DMS153 (cell line): ENCODE measurements at regions not wholly inside any gene's neighbourhood (a gene's known extent, or its start where the extent isn't known, plus 50 kb on each side); places are given as distances from the start of the nearest gene placed in this dataset.

Experiments used
- DNase-seq: peaks from one replicate; lab custom pipeline; 2025; lab: John Stamatoyannopoulos, UW

DNA sequence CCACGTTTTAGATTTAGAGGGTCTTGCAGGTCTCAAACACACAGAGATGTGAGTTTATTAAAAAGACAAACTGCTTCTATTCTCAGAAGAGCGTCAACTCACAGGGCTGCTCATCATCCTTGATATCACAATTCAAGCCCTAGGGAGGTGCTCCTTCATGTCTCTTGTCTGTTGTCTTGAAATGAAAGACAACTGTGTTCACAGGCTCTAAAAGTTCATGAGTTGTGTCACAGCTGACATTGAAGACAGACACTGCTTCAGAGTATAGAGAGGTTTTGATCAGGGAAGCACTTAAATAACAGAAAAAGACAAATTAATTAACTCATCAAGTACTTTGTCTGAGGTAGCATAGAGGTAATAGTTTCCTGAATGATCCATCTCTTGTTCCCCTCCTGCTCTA lies 1917.6 kb upstream of the WWC1 start:
- DNase-seq, result no peak

DNA sequence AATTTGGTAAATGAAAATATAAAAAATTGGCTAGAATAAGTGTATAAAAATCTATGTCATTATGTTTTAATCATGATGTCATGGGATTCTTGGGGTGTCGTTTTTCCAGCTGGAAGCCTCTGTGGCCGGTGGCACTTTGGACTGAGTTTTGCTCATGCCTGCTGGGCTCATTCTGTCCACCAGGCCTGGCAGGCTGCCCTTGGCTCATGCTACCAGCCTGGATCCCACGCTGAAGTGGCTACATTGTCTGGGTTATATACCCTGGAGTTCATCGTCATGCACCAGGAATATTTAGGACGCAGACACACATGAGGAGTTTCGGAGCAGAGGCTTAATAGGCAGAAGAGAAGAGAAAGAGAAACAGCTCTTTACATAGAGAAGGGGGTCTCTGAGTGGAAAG lies 1913.7 kb upstream of the WWC1 start:
- DNase-seq, result no peak

DNA sequence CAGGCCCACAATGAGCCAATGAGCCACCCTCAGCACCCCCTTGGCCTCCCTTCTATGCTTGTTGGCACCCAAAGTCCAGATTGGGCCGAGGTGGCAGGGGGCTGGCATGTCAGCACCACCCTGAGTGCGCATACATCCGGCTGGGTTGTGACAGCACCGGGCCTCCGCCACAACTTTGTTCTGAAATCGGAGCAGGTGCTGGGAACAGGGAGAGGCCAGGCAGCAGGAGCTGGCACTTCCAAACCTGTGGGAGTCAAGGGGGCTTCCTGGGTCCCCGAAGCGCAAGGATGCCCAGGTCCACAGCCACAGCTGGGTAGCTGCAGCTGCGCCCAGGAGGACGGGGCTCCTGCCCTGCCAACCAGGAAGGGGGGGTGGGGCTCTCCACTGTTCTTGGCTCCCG lies 1911.9 kb upstream of the WWC1 start:
- DNase-seq, result no peak

DNA sequence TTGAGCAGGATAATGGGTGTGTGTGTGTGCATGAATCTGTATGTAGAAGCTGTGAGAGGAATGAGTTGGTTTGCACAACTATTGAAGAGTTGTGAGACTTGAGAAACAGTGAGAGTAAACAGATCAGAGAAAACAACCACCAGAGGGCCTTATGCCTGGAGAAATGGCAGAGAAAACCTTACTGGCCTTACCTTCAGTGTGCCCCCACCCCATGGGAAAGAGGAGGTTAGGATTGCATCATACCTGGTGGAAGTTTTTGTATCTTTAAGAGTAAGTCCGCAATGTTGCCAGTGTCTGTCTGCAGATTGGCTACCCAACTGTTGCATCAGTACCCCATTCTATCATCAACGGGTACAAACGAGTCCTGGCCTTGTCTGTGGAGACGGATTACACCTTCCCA lies 1909.4 kb upstream of the WWC1 start:
- no peak for DNase-seq

DNA sequence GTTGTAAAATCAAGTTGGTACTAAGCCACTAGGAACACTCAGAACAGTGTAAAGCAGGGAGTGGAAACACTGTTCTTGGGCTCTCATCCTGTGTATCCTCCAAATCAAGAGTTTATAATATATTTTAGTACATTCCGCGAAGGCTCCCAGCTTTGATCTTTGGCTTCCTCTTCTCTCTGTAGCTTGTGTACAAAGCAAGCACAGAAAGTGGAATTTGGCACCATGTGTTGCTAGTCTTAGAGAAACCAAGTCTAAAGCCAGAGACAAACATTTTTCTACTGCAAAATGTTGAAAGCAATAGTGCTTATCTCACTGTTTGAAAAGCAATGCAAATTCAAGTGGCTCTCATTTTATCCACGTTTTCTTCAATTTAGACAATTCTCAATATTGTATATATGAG lies 1893.3 kb upstream of the WWC1 start:
- DNase-seq, result no peak

DNA sequence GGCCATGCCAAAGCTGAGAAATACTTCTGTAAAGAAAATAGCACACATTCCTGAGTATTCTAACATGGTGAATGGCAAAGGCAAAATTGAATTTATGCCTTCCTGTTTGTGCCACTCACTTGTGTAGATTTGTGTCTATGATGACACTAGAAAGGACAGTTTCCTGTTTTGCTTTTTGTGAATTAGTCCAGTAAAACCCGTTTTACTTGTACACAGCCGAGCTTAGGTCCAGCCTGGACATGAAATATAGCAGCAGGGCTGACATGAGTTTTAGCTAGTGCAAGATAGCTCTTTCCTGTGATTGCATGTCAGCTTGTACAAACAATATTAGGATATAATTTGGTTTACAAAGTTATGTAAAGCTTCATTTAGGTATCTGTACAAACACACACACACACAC lies 1891.7 kb upstream of the WWC1 start:
- DNase-seq, result peak; percentile 68

DNA sequence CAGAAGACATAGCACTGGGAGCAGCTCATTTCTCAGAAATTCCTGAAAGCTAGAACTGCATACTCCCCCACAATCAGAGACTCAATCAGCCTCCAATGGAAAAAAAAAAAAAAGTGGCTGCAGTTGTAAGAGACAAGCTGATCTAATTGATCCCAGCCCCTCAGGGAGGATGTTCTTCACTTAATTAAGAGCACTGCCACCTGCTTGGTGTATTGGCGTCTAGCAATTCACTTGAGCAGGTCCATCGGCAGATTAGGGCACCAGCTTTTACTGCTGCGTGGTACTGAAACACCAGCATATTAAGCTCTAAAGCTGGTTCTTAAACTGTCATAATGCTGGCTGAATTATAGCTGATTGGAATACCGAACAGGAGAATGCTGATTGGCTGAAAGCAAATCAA lies 1890.1 kb upstream of the WWC1 start:
- no peak for DNase-seq

DNA sequence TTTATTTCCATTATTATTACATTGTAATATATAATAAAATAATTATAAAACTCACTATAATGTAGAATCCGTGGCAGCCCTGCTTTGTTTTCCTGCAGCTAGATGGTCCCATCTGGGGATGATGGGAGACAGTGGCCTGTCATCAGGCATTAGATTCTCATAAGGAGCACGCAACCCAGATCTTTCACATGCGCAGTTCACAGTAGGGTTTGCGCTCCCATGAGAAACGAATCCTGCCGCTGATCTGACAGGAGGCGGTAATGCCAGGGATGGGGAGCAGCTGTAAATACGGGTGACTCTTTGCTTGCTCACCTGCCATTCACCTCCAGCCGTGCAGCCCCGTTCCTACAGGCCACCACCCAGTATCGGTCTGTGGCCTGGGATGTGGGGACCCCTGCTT lies 1879.3 kb upstream of the WWC1 start:
- DNase-seq, result no peak

DNA sequence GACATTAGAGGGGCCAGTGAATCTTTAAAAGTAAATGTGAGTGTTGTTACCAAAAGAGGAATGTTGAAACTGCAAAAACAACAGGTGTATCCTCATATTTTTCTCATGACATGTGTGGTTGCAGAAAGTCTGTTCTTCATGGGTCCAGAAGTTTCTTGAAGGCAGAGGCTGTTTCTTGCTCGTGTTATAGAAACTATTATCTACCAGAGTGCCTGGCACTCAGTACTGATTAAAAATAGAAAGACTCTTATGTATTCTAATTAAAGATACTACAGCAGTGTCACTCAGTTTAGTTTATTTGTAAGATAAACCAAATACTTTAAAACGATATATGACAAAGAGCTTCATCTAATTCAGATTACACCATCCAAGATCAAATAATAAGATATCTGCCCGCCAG lies 1864.2 kb upstream of the WWC1 start:
- no peak for DNase-seq

DNA sequence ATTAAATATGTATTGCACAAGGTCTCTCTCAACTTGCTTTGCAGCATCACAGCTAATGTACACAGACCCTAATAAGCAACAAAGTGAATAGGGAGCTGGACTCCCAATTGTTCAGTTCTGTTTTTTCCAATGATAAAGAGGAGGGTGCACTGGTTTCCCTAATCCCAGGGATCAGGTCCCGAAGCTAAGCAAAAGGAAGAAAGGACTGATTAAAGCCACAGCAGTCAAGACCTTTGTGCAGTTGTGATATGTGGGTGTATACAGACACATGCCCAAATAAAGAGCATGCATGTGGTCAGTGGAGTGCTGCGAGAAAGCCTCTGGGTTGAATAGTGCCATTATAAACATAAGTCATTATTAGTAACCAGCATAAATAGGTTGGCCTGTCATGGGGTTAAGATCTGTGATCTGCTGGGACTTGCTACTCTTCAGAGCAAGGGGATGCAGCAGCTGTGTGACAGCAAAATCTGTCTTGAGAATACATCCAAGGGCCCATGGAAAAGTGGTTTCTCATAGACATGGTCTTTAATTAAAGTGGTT lies 1863.1 kb upstream of the WWC1 start:
- DNase-seq, result no peak

DNA sequence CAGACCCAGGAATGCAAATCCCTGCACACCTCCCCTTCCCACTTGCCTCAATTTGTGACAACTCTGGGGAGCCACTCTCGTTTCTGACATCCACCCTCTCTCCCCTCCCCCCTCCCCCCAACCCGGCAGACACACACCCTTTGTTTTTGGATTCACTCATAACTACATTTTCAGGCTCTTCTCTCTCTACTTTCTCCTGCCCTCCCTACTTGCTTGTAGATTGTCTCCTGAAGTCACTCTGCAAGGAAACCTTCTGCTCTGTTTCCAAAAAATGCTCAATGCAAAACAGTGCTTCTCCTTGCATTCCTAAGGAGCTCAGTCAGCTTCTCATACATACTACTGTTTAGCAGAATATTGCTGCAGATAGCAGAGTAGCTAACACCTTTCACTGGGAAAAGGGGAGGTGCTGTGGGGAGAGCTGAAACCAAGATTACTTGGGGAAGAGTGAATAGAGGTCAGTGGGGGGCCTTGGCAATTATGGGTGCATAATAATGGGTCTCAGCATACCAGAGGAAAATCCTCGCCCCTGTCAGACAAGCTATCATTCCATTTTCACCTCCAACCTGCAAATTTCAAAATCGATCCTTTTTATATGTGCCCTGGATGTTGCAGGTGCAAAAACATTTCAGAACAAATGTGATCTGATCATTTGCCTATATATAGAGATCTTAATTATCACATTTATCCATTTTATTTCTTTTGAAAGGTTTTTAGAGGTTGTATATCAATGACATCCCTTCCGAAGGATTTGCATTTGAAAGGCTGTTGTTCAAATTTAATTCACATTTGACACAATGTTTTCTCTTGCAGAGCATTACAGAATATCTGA lies 1860.7 kb upstream of the WWC1 start:
- no peak for DNase-seq

DNA sequence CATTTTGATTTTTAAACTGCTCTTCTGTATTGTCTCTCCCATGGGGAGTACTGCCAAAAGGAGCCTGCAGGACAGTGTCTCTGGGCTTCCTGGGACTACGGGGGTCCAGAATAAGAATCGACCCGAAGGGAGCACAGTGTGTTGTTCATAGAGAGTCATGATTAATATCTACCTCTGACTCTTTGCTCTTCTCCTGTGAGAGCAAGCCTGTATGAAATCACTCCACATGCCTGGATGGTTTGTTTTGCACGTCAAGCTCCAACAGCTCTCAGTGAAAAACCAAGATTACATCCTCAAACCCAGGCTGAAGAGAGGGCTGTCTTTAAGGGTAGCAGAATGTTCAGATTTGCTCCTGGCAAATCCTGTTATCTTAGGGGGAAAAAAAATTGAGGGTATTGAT lies 1860.0 kb upstream of the WWC1 start:
- no peak for DNase-seq

DNA sequence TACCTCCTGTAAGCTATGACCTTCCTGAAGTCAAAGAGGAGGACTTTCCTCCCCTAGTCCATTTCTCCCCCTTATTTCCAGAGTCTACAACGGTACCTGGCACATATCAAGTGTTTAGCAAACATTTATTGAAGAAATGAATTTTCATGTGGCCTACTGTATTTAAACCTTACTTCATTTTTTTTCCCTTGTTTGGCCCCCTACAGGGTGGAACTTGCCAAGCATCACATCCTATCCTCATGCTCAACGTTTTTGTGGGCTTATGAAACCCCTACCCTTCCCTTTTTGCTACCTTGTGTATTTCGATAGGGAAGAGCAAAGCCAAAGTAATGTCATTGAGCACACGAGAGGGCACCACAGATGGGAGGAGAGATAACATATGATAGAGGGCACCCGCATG lies 1857.8 kb upstream of the WWC1 start:
- DNase-seq, result no peak

DNA sequence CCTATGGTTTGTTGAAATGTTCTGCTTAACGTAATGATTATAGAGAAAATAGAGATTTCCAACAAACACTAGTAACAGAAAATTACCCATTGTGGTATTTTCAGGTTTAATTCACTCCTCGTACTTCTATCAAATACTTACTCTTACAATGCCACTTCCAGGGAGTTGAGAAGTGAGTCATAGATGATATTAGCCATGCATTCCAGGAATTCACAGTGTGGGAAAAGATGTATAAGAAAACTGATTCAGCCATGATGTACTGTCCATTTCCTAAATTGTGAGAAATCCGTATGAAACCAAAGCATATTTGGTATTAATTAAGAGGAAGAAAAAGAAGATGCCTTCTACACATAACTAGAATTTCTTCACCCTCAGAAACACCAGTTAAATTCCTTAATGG lies 1854.6 kb upstream of the WWC1 start:
- no peak for DNase-seq

DNA sequence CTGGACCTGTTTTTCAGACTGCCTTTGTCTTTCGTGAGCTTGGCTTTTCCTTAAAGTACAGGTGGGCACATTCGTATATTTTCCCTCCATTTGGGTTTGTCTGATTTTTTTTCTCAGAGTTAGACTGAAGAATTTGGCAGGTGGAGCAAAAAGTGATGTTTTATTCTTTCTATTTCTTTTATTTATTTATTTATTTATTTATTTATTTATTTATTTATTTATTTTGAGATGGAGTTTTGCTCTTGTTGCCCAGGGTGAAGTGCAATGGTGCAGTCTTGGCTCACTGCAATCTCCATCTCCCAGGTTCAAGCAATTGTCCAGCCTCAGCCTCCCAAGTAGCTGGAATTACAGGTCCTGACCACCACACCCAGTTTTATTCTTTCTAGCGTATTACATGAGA lies 1805.1 kb upstream of the WWC1 start:
- no peak for DNase-seq

DNA sequence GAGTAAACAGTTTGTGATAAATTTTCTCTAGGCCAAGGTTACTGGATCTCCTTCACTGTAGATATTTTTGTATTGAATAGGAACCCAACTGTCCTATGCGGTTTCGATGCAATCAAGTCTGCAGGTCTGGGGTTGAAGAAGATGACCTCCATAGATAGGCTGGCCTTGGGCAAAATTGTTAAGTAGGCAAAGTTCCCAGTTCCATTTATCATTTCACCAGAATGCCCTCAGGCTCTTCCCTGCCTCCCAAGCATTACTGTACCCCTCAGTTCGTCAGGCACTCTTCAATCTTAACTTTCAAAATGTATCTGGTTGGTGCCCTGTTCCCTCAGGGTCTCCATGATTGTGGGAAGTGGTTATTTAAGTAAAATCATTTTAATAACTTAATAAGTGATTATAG lies 1802.9 kb upstream of the WWC1 start:
- no peak for DNase-seq

DNA sequence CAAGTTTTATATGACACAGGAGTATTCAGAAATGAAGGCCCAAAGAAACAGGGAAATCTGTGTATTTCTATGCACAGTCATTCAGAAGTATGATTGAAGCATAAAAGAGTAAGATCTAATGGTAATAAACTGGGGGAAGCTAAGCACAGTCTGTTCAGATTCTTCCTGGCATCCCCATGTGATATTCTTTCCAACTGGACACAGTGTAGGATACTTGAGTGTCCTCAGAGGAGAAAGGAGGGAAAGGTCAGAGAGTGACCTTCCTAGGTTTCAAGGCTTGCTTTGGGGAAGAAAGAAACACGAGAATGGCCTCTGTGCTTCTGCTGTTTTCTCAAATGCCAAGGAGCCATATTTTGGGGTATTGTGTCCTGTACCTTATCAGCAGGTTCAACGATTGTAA lies 1798.4 kb upstream of the WWC1 start:
- DNase-seq, result no peak

DNA sequence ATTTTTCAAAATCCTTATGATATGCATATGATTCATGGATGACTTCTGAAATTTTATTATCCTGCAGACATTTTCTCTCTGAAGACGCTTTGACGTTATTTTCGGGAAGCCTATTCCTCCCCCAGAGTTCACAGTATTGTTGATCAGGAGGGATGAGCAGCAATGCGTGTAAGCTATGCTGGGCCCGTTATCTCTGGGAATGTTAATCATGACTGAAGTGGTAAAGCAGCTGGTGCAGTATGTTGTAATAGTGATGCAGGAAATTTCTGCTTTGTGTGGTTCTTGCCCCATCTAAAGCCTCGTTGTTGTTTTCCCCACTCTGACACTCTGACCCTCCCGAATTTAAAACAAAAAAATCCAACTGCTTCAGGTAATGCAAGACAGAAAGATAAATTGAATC lies 1797.8 kb upstream of the WWC1 start:
- no peak for DNase-seq

DNA sequence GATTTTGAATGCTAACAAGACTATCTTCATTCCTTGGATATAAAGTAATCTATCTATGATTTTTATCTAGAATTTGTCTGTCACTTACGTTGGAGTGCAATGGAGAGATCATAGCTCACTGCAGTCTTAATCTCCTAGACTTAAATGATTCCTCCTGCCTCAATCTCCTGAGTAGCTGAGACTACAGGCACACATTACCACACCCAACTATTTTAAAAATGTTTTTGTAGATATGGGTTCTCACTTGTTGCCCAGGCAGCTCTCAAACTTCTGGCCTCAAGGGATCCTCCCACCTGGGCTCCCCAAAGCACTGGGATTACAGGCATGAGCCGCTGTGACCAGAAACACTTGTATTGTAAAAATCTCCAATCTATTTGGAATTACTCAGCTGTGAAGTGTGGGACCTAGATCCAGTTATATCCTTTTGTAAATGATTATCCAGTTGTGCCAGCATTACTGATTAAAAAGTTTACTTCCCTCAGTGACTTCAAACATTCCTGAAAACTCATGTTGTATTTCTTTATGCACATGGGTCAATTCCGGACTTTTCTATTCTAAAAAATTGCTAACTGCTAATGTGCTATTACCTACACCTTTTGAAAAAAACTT lies 1793.8 kb upstream of the WWC1 start:
- DNase-seq, result no peak

DNA sequence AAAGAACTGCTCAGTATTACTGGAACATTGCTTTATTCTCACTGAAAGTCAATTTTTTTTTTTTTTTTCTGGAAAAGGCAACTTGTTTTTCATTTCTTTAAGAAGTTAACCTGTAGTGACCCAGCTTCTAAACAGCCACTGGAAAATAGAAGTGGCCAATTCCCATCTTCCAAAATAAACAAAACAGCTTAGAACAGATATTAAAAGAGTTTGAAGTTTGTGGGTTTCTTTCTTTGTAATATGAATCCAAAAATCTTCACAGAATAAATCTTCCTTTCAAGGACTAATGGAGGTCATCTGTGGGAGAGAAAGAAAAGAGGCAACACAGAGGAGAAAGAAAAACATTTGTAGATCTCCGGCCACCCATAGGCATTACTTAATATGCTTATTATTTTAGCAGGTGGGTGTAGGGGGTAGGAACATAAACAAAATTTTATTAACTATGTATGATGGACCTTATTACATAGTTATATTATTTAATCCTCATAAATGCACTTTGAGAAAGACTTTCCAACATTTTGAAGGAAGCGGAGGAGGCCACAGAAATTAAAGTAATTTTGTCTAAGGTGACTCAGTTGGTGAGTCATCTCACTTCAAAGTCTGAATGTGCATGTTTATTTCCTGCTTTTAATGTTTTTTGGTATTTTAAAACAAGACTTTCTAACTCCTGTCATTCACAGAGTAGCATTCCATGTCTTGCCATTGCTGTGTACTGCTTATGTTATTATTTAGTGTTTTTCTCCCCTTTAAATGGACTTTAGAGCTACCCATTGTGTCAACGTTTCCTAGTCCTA lies 1791.8 kb upstream of the WWC1 start:
- DNase-seq, result no peak

DNA sequence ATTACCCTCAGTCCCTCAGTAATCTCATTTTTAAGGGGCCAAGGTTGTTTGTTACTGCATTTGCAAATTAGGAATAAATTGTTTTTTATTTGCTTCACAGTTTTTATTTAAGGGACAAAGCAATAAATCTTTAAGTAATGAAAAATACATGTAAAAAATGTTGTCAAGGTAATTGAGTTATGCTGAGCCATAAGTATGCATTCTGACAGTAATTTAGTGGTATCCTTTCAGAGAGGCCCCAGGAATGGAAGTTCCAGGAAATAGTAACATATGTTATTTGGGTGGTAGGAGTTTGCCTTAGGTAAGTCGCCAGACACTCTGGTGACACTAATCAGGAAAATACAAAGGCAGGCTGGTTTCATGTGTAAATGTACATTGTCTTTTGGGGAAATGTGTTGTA lies 1787.9 kb upstream of the WWC1 start:
- DNase-seq, result no peak

DNA sequence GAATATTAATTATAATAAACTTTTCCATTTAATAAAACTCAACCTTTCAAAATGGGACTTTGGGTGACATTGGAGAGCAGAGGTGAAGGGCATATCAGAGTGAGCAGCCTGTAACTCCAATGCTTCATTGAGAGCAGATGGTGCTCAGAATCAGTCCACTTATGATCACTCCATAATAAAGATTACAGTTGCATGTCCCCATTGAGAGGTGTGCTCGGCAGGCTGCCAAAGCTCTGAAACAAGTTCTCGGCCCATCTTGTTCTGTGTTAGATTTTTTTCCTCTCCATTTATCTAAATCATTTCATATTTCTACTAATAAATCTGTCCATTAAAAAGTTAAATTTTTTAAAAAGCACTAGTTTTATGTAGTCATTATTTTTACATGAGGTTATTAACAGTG lies 1786.4 kb upstream of the WWC1 start:
- DNase-seq, result peak; percentile 63

DNA sequence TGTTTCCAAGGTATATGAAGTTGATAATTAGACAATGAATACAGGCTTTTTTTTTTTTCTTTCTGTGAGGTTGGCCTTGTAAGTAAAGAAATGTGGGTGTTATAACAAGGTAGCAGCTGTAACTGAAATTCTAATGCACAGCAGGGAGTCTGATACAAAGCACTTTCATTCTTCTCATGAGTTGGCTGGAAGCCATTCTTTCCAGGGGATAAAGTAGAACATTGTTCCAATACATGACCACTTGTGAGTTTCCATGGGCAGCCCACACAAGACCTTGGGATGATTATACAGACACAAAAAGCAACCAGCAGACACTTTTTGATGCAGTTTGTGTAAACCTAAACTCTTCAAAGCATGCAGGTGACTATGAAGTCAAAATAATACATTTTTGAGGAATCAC lies 1785.9 kb upstream of the WWC1 start:
- peak; percentile 69 for DNase-seq
